ENCODE measurements at regions not wholly inside any gene's neighbourhood (a gene's known extent, or its start where the extent isn't known, plus 50 kb on each side); places are given as distances from the start of the nearest gene placed in this dataset.
"Not testable (repeated sequence)": the region's sequence is repeated elsewhere in the genome, so short reads cannot be mapped to it uniquely, and the experiment has no call there.

DNA sequence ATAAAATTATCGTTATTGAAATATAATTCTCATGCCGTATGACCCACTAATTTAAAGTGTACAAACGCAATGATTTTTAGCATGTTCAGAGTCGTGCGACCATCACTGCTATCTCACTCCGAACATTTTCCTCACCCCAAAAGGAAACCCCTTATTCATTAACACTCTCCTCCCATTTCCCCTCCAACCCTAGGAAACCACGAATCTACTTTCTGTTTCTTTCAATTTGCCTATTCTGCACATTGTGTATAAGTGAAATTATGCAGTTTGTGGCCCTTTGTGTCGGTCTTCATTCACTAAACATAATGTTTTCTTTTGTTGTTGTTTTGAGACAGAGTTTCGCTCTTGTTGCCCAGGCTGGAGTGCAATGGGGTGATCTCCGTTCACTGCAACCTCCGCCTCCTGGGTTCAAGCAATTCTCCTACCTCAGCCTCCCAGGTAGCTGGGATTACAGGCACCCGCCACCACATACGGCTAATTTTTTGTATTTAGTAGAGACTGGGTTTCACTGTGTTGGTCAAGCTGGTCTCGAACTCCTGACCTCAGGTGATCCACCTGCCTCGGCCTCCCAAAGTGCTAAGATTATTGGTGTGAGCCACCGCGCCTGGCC, 99.7 kb upstream of the ZNF217 start:
- no peak for DNase-seq (ENCODE audit: low read depth)

DNA sequence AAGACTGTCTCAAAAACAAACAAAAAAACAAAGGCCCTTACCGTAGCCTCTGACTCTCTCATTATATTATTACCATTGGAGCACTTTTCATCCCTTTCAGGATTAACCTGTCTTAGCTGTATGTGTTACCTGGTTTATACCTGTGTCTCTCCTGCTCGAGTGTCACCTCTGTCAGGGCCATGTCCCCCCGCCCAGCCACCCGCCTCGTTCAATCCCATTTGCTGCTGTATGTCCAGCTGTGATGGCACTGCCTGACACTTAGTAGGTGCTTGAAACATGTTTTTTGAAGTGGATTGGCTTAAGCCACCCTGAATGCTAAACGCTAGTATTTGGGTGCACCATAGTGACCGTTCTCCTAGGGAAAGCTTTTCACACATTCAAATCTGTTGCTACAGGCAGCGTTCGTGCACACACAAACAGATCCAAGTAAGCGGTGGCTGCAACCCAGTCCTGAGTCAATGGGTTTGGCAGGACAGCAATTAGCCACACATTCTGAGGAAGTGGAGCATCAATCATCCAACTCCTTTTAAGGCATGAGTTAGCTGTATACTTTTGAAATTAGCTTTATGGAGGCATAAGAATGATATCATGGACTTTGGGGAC, 98.9 kb upstream of the ZNF217 start:
- DNase-seq (ENCODE audit: low read depth): no peak

DNA sequence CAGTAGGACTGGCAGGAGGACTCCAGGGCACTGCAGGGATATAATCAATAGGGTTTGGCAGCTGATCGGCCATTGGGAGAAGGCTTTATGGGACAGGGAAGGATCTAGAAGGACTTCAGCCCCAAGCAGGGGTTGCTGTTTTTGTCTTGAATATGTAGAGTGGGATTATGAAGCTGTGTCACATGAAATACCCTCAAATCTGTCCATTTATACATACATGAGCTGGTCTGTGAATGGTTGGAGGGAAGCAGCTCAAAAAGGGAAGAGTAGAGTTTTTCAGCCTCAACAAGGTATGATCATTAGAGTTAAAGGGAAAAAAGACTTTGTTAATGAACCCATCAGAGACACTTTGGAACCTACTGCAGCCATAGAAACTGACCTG, 98.2 kb upstream of the ZNF217 start:
- DNase-seq (ENCODE audit: low read depth): no peak

DNA sequence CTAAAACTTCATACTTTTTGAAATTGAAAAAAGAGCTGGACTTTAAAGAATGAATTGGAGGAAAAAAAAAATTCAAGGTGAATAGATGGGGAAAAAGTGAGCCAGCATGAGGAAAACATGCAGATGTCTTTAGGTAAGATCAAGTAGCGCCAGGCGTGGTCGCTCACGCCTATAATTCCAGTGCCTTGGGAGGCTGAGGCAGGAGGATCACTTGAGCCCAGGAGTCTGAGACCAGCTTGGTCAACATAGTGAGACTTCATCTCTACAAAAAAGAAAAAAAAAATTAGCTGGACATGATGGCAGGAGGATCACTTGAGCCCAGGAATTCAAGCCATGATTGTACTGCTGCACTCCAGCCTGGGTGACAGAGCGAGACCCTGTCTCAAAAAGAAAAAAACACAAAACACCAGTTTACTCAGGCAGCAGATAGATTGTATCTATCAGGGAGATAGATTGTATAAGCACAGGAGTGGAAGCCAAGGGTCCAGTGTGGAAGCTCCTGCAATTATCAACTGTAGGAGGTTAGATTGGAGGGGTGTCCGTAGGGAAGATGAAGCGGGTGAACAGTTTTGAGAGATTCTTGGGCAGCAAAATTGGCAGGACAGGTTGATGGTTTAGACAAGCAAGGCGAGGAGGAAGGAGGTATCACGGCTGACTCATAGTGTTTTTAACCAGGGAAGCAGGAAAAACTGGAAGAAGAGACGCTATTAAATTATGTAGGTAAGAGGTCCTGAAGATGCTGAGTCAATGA, 97.6 kb upstream of the ZNF217 start:
- no peak for DNase-seq (ENCODE audit: low read depth)

DNA sequence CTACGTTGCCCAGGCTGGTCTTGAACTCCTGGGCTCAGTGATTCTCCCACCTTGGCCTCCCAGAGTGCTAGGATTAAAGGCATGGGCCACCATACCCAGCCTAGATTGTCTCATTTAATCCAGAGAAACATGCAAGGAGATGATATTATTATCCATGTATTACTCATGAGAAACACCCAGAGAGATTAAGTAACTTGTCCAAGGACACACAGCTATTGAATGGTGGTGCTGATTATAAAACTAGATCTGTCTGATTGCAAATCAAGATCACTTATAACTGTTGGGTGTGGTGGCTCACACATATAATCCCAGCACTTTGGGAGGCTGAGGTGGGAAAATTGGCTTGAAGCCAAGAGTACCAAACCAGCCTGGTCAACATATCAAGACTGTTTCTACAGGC, 94.4 kb upstream of the ZNF217 start:
- no peak for DNase-seq (ENCODE audit: low read depth)

DNA sequence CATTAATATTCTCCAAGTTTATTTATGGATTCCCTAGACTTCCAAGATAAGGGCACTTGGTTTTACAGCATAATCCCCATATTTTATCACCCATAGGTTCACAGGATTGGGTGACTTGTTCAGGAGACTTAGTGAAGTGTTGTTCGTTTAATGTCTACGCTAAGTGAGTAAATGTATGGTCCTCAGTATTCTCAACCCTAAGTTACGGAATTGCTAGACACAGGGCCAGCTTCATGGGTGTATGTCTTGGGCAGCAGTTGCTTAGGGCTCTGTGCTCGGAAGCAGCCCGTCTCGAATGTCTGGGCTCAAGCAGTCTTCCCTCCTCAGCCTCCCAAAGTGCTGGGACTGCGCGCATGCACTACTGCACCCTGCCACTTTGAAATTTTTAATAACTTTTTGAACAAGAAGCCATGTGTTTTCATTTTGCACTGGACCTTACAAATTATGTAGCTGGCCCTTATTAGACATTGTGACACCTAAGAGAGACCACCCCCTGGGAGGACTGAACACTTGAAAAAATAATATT, 91.5 kb upstream of the ZNF217 start:
- no peak for DNase-seq (ENCODE audit: low read depth)

DNA sequence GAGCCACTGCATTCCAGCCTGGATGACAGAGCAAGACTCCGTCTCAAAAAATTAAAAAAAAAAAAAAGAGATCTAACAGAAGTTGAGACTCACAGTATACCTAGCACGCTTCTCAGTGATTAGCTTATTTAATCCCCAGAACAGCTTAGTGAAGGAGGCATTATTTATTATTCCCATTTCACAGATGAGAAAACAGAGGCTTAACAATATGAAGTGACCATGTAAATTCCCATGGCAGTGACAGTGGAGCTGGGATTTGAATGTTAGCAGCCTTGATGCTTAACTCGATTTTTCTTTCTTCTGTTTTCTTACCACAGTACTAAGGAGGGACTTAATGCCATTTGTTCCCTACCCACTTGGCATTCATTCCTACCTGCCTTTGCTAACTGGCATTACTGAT, 89.9 kb upstream of the ZNF217 start:
- no peak for DNase-seq (ENCODE audit: low read depth)

DNA sequence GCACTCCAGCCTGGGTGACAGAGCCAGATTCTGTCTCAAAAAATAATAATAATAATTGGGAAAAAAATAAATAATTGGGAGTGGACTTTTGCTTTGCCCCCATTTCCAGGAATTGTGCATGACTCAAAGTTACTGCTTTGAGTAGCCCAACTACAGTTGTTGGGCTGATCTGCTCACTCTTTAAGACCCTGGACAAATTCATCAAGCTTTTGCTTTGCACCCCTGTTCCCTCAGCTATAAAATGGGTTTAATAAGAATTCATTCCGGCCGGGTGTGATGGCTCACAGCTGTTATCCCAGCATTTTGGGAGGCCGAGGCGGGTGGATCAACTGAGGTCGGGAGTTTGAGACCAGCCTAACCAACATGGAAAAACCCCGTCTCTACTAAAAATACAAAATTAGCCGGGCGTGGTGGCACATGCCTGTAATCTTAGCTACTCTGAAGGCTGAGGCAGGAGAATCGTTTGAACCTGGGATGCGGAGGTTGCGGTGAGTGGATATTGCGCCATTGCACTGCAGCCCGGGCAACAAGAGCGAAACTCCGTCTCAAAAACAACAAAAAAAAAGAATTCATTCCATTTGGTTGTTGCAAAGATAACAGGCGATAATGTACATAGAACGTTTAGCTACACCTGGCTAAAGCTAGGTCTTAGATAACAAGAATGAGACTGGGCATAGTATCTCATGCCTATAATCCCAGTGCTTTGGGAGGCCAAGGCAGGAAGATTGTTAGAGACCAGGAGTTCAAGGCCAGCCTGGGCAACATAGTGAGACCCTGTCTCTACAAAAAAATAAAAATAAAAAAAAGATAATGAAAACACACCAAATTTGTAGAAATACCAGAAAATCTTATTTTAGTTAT, 87.9 kb upstream of the ZNF217 start:
- DNase-seq (ENCODE audit: low read depth): no peak

DNA sequence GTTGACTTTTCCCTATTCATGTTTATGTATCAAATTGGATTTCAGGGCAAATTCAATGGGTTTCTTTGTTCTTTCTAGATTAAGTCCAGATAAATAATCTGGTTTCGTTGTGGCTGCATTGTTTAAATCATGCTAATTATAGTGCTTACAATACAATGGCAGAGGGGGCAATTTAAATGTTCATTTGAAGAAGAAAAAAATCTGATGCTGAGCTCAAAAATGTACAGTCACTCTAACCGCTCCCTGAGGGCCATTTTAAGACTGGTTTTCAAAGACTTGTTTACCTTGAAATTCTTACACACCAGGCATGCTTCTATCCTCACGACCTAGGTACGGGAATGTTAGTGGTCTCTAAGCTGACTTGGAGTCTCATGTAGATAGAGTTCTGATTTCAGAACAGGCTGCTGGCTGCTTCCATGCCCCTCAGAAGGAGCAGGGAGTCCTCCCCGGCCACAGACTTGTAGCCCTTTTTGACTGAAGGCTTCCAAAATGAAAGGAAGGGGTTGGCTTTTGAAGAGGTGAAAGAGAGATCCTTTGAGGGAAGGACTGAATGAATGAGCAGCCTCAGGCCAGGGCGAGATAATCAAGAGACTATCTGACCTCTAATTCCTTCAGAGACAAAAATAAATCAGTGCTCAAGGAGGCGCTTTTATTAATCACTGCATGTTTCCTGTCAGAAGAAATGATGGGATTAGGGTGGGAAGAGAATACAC, 86.1 kb upstream of the ZNF217 start:
- no peak for DNase-seq (ENCODE audit: low read depth)

DNA sequence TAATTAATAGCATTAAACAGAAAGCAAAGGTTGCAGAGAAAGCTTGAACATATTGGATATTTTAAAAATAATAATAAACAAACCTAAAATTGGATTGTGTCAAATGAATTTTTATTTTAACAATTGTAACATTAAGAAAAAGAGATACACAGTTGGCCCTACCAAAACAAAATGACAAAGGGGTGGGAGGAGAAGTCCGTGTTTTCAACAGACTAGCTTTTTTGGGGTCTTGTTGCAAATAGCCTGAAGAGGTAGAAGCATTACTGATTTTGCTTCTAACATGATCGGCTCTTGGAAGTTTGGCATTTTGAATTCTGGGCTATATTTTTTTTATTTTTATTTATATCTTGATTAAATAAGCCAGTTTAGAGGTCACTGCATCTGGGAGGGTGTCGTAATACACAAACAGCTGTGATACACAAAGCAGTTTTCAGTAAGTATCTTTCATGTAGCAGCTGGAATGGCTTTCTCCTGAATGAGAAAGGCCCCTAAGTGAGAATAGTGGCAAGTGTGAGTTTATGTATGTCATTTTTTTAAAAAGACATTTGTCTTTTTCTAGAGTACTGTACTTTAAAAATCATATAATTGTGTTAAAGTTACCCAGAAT, 85.5 kb upstream of the ZNF217 start:
- DNase-seq (ENCODE audit: low read depth): no peak

DNA sequence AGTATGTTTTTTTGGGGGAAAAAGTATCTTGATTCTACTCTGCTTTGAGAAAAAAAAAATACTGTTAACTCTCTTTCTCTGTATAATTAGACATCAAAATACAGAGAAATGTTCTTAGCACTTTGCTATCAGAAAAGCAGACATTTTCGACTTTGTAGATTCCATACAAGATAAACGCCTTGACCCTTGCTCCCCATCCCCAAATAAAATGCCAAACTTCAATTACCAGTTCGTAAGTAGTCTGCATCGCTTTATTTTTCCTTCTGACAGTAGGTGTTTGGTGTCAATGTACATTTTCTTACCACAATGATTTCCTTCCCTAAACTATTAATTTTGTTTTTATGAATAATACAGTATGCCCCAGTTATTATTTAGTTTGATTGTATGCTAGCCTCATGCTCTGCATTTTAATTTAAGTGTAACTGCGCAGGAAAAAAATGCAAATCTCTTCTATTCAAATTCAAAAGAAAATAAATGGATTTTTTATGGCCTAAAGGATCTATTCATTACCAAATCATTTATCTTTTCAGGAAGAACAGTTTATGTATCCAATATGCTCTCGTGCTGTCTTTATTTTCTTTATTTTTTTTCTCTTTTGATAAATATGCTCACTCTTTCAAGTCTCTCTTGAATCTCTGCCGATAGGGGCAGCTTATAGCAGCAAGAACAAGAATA, 84.8 kb upstream of the ZNF217 start:
- DNase-seq (ENCODE audit: low read depth): no peak

DNA sequence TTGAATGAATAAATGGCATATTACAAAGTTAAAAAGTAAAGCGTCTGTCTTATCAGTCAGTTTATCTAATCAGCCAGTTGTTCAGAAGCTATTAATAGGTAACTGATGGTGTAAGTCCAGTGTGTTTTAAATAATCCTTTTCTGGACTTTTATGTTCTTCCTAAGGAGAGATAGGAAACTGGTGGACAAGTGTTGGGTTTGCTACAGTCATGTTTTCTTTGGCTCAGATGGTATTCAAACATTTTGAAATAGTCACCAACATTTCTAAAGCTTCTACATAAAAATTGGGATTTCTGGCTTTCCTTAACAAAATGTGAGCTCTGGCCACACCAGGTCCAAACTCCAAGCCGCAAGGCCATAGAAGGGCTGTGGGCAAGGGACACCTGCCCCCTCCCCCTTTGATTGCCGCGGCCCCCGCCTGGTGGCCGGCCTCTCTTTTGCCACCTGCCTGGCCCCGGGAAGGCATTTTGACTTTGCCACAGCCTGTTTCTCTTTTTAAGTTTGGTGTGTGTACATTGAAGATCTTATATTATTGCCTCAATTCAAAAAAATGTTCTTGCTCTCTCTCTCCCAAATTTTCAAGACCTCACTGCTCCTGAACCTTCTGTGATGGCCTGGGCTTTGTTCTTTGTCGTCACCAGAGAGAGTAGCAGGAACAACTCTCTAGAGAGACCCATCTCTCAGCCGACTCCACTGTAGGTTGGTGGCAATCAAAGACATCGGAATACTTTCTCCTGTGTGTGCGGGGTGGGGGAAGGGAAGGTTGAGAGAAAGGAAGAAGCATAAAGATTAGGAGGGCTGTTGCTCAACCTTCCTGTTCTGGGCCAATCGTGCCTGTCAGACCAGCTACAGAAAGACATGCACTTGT, 84.0 kb upstream of the ZNF217 start:
- no peak for DNase-seq (ENCODE audit: low read depth)

DNA sequence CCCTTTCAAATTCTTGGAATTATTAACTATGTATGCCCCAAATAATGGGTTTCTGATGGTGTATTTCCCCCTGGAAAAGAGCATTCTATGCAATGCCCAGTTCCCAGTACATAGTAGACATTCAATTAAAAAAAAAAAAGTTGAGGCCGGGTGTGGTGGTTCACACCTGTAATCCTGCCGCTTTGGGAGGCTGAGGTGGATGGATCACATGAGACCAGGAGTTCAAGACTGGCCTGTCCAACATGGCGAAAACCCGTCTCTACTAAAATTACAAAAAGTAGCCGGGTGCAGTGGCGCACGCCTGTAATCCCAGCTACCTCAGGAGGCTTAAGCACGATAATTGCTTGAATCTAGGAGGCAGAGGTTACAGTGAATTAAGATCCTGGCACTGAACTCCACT, 83.3 kb upstream of the ZNF217 start:
- no peak for DNase-seq (ENCODE audit: low read depth)

DNA sequence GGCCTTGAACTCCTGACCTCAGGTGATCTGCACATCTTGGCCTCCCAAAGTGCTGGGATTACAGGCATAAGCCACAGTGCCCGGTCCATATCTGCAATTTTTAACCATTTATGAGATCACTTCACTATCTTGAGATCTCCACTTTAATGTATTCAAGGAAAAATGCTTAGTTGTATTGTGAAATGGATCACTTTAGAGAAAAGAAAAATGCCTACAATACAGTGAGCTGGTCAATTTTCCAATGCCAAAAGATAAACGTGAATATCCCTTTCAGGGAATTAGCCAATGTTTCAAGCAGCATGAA, 82.8 kb upstream of the ZNF217 start:
- DNase-seq (ENCODE audit: low read depth): no peak

DNA sequence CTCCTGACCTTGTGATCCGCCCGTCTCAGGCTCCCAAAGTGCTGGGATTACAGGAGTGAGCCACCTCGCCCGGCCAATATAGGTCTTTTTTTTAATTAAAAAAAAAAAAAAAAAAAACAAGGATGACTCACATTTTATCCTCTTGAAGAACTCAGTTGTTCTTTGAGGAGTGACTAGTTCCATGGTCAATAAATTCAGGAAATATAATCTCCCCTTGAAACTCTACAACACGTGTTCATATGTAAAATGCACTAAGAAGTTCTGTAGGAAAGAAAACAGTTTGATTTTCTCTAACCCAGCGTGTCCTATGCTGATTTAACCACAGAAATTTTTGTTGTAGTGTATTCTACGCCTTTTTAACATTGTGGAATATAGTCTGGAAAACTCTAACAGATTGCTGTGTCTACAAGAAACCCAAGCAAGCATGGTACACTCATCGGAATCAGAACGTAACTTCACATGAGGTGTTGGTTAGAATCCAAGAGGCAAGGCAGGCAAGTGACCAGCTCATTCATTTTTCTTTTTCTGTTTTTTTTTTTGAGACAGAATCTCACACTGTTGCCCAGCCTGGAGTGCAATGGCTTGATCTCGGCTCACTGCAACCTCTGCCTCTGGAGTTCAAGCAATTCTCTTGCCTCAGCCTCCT, 79.0 kb upstream of the ZNF217 start:
- DNase-seq (ENCODE audit: low read depth): no peak

DNA sequence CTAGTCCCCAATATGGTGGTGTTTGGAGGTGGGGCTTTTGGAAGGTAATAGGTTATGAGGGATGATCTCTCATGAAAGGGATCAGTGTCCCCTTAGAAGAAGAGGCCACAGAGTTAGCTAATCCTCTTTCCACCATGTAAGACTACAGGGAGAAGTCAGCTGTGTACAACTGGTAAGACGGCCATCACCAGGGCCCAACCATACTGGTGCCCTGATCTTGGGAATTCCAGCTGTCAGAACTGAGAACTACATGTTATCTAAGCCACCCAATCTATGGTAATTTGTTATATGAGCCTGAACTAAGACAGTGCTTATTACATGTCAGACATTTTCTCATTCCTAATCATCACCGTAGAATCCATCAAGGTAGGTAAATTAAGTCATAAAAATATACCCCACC, 77.7 kb upstream of the ZNF217 start:
- DNase-seq (ENCODE audit: low read depth): no peak

DNA sequence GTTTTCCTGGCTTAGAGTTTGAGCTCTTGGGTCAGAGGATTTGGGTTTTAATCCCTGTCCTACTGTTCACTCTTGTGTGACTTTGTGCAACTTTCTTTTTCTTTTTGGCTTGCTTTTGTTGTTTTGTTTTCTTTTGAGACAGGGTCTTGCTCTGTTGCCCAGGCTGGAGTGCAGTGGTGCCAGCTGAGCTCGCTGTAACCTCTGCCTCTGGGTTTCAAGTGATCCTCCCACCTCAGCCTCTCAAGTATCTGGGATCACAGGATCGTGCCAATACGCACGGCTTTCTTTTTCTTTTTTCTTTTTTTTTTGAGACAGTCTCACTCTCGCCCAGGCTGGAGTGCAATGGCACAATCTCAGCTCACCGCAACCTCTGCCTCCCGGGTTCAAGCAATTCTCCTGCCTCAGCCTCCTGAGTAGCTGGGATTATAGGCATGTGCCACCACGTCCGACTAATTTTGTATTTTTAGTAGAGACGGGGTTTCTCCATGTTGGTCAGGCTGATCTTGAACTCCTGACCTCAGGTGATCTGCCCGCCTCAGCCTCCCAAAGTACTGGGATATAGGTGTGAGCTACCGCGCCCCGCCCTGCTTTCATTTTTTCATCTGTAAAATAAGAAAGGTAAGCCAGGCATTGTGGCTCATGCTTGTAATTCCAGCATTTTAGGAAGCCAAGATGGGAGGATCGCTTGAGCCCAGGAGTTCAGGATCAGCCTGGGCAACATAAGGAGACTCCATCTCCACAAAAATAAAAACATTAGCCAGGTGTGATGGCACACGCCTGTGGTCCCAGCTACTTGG, 76.1 kb upstream of the ZNF217 start:
- not testable (repeated sequence) for DNase-seq (ENCODE audit: low read depth)

DNA sequence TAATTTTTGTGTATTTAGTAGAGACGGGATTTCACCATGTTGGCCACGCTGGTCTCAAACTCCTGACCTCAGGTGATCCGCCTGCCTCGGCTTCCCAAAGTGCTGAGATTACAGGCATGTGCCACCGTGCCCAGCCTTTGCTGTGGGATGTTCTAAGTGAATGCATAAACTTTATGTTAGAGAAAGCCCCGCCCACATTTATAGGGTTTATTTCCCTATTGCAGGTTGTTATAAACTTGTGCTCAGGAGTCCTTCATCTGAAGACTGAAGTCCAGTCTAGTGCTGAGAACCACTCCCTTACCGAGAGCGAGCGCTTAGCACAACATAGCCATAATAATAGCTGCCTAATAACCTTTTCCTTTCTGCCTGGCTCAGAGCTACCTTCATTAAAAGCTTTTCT, 75.4 kb upstream of the ZNF217 start:
- DNase-seq (ENCODE audit: low read depth): no peak

DNA sequence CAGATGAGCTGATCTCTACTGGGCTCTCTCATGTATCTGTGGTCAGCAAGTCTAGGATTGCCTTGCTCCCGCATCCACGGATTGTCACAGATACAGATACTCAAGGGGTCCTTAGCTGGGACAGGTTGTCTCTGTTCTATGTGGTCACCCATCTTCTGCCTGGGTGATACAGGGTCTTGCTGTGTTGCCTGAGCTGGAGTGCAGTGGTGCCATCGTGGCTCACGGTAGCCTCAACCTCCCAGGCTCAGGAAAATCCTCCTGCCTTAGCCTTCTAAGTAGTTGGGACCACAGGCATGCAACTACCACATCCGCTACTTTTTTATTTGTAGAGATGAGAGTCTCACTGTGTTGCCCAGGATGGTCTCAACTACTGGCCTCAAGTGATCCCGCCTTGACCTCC, 72.5 kb upstream of the ZNF217 start:
- no peak for DNase-seq (ENCODE audit: low read depth)
